GDM1 (cell line): ENCODE measurements at regions not wholly inside any gene's neighbourhood (a gene's known extent, or its start where the extent isn't known, plus 50 kb on each side); places are given as distances from the start of the nearest gene placed in this dataset.

Experiments used
- DNase-seq: peaks from one replicate; lab custom pipeline; 2025; lab: John Stamatoyannopoulos, UW

DNA sequence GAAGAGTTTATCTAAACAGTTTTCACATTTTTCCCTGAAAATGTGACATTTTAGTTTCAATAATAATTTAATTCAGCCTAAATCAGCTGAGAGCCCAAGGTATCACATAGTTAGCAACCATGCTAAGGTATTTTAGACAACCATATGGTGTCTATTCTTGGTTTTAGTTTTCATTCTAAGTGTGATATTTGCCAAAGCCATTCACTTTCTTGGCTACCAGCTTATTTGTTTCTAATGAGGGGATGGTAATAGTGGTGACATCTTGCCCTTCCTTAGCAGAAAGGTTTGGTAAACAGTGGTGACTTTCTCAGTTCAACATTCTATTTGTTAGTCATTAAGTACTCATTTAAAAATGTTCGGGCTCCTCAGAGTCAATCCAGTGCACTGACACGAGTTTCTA lies 854.9 kb upstream of the HTR2C start:
- DNase-seq: no peak

DNA sequence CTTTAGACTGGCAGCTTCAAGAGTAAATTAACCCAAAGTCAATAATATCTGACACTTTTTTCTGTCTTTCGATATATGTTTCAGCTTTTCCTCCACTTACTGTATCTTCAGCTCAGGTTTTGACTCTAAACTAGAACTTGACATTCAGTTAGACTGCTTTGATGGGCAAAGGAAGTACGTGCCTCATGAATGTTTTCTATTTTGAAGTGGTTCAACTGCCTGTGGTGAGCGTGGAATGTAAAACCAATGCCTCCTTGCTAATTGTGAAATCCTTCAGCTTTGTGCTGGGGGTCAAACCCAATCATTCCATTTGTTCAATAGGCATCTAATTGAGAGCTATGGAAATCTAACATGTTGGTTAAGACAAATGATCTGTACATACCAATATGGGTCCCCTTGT lies 857.0 kb upstream of the HTR2C start:
- no peak for DNase-seq

DNA sequence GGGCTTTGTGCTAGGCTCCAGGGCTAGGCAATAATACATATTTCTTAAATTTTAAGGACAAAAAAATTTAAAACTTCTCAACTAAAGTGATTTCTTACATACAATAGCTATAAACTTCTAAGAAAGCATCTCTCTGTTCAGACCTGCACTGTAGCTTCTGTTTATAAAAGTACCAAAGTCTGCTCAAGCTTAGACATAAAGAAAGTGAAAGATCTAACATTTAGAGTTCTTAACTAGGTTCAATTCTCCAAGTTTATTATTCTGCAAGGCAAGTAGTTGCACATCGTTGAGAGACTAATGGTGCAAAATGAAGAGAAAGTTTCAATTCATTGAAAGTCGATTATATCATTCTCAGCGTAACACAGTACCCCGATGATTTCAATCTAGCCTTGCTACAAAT lies 857.4 kb upstream of the HTR2C start:
- no peak for DNase-seq

DNA sequence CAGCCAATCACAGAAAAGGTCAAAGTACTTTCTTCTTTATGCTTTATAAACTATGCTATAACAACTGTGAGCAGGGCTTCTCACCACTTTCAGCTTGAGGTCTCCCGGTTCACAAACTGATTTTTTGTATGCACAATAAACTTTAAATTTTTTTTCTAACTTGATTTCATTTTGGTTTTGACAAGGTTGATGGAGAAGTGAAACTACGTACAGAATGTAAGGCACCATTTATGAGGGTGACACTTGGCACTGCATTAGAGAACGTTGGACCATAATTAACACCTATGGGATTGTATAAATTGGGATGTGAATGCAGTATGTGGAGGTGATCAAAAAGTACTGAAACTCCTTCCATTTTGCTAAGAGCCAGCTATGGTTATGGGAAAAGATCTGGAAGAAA lies 857.9 kb upstream of the HTR2C start:
- no peak for DNase-seq

DNA sequence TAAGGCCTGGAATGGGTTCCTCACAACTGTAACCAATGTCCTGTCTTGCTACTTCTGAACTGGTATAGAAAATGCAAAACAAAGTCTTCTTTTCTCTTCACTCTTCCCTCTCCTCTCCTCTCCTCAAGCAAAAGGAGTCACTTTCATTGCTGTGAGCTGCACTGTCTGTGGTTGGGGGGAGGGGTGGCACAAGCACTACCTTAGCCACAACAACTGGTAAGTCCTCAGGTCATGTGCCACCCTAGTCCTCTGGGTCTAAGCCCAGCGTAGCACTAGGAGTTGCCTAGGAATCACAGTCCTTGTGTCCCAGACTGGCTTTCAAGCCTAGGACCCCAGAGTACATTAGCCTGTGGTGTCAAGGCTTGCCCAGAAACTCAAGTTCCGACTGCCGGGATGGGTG lies 859.3 kb upstream of the AMOT start:
- DNase-seq: no peak

DNA sequence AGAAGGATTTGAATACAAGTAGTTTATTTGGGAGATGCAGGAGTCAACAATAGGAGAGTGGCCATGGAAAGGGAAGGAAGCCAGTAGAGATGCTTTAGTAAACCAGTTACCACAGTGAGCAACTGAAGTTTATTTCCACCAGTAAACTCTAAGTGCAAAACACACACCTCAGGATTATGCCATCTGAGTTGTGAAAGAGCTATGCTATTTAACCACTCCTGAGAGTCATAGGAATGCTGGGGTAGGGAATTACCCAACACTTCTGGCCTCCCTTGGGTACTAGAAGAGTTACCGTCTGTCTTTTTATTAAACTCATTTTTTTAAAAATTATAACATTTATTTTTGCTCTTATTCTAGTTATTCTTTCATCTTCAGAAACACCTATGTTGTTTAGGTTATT lies 834.6 kb upstream of the AMOT start:
- no peak for DNase-seq

DNA sequence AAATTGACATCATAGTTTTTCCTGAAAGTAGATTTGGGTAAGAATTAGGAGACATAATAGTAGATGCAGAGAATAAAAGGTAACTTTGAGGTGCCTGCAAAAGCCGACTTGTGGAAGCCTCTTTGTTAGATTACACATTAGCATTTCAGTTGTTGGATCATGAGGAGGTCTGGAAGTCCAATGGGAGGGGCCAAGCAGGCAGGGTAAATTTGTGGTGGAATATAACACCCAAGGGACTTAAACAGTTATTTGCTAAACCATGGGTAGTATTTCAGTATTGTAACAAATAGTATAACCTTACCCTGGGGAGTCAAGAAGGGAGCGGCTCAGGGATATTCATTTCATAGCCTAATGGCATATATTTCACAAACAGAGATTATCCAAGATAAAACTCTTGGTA lies 810.7 kb upstream of the AMOT start:
- DNase-seq: no peak

DNA sequence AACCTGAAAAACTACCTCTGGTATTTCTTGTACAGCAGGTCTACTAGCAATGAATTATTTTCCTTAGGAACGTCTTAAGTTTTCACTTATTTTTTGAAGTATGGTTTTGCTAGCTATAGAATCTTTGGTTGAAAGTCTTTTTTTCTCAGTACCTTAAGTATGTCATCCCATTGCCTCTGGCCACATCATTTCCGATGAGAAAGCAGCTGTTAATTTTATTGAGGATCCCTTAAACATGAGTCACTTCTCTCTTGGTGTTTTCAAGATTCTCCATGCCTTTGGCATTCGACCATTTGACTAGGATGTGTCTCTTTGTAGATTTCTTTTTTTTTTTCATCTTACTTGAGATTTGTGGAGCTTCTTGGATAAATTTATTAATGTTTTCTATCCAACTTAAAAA lies 803.8 kb upstream of the AMOT start:
- no peak for DNase-seq

DNA sequence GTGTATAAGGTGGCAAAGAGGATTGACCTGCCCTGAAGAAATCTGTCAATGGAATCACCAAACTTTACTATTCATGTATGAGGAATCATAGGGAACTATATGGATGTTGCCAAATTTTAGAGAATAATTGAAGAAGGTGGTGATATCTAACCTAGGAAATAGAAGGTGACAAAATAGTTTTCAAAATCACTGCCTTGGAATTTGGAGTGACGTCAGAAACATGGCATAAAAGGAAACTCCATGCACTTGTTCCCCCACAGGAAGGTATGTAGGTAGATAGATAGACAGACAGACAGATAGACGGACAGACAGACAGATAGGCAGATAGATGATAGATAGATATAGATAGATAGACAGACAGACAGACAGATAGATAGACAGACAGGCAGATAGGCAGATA lies 793.9 kb upstream of the AMOT start:
- DNase-seq: no peak

DNA sequence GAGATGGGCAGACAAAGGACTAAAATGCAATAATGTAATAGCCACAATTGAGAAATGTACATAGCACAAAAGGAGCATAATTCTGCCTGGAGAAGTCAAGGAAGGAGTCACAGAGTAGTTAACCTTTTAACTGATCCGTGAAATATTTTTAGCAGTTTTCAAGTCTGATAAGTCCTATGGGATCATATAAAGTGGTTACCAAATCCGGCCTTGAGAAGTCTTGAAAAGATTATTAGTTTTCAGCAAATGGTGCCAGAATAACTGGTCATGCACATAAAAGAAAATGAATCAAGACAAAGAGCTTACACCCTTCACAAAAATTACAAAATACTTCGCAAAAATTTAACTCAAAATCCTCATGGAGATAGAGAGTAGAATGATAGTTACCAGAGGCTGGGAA lies 788.7 kb upstream of the AMOT start:
- no peak for DNase-seq

DNA sequence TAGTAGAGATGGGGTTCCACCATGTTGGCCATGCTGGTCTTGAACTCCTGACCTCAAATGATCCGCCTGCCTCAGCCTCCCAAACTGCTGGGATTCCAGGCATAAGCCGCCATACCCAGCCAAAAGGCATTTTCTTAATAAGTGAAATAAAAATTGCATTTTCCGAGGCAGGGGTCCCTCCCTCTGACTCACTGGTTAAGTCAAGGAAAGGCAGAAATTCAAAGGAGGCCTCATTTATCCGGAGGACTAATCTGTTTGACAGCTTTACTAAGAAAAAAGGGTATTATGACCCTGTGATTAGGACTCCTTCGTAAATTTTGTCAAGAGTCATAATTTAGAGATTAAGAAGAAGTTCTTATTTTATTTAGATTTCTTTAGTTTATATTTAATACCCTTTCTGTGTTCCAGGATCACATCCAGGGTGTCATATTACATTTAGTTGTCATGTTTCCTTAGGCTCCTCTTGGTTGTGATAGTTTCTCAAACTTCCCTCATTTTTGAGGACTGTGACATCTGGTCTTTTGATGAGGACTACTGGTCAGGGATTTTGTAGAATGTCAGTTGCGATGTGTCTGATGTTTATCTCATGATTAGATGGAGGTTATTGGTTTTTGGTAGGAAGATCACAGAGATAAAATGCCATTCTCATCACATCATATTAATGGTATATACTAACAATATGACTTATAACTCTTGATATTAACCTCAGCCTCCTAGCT lies 753.7 kb upstream of the AMOT start:
- DNase-seq: no peak

DNA sequence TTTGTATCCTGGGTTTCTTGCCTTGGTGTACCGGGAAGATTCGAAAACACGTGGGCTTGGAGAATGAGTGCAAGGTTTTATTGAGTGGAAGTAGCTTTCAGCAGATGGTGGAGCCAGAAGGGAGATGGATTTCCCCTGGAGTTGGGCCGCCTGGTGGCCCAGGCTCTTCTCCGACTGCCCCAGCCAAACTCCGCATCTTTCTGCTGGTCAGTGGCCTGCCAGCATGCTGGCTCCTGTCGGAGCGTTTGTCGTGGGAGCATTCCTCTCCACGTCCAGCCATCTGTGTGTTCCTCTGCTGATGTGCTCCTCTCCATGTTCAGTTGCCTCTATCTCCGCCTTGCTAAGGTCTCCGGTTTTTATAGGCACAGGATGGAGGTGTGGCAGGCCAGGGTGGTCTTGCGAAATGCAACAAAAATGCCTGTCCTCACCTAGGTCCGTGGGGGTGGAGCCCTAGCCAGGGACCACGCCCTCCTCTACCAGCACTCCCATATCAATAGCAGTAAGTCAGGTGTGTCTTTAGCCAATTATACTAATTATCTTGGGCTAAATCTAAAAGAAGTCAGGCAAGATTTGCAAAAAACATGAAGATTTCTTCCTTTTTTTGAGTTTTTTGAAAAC lies 745.8 kb upstream of the AMOT start:
- DNase-seq: no peak

DNA sequence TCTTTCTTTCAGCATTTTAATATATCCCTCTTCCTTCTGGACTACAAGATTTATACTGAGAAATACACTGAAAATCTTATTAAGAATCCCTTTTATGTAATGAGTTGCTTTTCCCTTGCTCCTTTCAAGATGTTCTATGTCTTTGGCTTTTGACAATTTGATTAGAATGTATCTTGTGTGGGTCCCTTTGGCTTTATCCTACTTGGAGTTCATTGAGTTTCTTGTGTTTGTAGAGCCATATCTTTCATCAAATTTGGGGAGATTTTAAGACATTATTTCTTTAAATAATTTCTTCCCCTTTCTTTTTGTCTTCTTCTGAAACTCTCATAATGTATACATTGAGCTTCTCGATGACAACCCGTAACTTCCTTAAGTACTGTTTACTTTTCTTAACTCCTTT lies 739.9 kb upstream of the AMOT start:
- no peak for DNase-seq

DNA sequence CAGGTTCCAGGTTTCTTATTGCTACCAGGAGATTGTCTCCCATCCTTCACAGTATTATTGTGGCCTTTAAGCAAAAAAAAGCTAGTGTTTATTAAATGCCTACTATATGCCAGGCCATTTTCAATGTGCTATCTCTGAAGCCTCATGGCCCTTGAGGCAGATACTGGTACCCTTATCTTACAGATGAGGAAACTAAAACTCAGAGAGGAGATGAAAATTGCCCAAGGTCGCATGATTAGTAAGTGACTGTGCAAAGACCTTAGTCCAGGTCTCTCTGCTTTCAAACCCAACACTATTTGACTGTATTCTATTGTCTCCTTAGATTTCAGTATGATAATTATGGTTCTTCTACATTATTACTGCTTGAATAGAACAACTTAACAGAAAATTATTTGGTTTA lies 717.9 kb upstream of the AMOT start:
- DNase-seq: no peak

DNA sequence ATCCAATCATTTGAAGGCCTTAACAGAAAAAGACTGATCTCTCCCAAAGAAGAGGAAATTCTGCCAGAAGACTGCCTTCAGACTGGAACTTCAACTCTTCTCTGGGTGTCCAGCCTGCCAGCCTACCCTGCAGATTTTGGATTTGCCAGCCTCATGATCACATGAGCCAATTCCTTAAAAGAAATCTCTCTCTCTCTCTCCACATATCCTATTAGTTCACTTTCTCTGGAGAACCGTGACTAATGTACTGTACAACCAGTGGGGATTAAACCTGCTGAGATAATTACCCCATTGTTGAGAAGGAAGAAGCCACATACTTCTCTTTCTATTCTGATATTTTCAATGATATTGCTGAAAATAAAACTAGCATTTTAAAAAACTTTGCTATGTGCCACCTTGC lies 711.3 kb upstream of the AMOT start:
- DNase-seq: no peak

DNA sequence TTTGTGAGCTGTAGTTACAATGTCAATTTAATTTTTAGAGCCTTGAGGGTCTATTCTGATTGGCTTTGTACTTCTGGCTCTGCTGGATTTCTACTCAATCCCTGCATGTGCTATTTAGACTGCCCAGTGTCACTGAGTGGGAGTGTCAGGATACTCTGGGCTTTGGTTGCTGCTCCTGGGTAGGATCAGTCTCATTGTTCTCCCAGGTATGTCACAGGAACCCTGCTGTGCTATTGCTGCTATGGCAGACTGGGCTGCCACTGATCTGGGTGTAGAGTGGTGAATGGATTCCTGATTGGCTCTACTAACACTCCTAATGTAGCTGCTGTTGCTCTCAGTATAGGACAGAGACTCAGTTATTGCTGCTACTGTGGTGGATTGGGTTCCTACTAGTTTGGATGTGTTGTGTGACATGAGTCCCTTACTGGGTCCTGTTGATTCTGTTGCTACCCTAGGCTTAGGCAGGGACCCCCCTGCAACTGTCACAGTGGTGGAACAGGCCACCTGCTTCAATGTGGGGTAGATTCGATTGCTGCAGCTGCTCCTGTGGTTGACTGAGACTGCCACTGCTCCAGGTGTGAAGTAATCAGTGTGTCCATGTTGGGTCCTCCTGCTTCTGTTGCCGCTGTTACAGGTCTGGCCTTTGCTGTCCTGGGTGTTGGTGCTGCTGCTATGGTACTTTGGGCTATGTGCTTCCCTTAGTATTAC lies 707.8 kb upstream of the AMOT start:
- no peak for DNase-seq

DNA sequence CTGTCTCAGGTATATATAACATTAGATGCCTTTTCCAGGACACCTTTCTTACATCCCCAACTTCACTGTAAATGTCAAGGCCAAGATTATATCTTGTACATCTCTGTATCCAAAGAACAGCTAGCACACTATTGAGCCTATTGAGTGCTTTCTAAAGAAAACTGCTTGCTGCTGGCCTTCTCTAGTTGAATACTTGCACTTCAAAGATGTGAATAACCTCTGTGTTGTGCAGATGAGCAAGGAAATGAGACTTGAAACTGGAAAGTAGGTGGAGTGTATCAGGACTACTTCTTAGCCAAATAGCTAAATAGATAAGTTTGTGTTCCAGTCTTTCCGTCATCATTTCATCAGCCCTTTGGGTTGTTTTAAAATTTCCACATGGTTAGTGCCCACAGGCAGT lies 704.4 kb upstream of the AMOT start:
- DNase-seq: no peak

DNA sequence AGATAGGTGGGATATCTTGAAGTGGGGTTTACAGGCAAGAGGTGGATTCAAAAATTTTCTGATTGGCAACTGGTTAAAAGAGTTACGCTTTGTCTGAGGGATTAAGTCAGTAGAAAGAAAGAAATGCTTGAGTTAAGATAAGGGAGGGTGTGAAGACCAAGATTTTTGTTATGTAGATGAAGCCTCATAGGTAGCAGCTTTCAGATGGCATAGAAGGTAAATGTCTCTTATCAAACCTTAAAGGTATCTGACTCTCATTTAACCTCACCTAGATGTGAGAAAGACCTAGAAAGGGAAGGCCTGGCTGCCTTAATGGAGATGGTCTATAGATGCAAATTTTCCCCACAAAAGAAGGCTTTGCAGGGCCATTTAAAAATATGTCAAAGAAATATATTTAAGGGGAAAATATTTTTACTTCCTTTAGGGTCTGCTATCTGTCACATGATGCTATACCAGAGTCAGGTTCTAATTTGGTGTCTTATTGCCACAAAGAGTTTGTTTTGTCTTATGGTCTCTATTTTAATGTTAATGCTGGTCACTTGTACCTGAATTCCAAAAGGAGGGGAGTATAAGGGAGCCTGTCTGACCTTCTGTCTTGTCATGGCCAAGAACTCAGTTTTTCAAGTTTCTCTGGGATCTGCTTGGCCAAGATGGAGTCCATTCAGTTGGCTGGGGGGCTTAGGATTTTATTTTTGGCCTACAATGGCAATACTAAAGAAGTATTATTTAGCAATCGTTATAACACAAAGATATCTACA lies 699.1 kb upstream of the AMOT start:
- DNase-seq: no peak

DNA sequence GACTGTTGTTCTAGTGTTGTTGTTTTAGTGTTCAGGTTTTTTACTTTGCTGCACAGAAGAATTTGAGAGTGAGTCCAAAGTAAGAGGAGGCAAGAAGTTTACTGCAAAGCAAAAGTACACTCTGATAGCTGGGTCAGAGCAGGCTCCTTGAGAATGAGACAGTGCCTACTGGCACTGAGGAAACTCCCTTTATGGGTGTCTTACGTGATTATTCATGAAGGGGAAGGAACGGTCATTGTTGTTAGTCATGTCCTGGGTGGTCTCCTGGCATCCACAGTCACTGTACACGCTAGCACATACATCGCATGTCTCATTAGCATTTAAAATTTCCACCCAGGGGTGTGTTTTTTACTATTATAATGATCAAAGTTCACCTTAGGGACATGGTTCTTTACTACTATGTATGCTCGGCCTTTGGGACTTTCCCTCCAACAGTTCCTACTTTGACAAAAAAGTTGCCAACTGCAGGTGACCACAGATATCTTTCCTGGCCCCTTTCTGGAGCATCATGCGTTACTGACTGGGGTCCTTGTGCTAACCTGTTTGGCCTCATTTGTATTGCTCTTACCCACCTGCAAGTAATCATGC lies 688.9 kb upstream of the AMOT start:
- no peak for DNase-seq

DNA sequence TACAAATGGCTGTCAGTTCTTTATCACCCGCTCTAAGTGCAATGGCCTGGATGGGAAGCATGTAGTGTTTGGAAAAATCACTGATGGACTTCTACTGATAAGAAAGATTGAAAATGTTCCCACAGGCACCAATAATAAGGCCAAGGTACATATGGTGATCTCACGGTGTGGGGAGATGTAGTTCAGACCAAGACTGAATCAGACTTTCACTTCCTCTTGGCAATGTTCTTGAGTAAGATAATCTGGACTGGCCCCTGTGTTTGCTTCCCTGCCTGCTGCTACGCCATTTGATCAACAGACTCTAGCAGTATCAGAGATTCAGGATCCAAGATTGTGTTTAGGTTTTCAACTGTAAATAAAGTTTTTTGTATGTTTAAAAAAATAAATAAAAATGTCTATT lies 682.2 kb upstream of the AMOT start:
- no peak for DNase-seq

DNA sequence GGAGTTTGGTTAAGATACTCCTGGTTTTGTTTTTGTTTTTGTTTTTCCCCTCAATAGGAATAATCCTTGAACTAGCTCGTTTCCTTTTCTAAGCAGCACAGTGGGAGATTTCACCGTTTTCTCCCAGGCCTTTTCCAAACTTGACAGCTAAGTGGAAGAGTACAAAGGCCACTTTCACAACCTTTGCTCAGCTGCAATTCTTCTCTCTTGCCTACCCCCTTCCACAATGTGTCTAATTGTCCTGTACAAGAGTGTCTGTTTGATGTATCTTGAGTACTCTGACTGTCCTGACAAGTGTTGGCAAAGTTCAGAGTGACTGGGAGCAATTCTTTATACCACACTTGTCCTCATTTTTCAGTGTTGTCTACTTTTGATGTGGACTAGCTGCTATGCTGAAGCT lies 674.3 kb upstream of the AMOT start:
- no peak for DNase-seq

DNA sequence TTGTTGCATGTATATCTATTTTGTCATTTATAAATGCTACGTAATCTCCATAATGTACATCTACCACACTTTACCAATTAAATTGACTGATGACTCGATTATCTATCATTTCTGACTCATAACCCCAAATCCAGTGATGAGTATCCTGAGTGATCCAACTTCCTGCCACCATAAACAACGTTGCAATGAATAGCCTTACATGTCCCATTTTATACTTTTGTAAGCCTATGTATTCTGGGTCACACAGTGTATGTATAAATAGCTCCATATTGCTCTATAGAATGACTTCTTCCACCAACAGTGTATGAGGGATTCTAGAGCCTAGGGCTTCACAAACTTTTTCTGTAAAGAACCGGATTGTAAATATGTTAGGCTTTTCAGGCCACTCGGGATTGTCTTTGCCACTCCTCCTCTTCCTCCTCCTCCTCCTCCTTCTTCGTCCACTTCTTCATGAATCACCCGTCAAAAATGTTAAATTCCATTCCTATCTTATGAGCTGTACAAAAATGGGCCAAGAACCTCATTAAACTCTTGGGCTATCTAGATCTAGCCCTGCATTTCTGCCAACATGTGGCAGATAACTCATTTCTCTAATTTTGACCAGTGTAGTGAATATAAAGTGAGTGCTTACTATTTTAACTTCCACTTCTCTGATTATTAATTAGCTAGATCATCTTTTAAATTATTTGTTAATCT lies 672.2 kb upstream of the AMOT start:
- no peak for DNase-seq
